A673 (cell line): ENCODE measurements at regions not wholly inside any gene's neighbourhood (a gene's known extent, or its start where the extent isn't known, plus 50 kb on each side); places are given as distances from the start of the nearest gene placed in this dataset.

Source experiments
- CTCF ChIP-seq: fragments of 300-800, 200-600 bp; sonication (generic); conservative IDR thresholded peaks from 2 replicates; pipeline ENCODE4 v1.5.1; 2017; ENCODE audit warnings: low read depth, mild to moderate bottlenecking, antibody characterized with exemption, low read length, moderate library complexity, mixed read lengths
- EZH2 ChIP-seq: fragments of 200-600 bp; sonication (generic); IDR thresholded peaks from 2 replicates; pipeline ENCODE4 v1.6.1; 2017; ENCODE audit warnings: borderline replicate concordance, low read depth, mild to moderate bottlenecking, mixed read lengths, antibody characterized with exemption, low read length; ENCODE audit not compliant: poor library complexity, severe bottlenecking

DNA sequence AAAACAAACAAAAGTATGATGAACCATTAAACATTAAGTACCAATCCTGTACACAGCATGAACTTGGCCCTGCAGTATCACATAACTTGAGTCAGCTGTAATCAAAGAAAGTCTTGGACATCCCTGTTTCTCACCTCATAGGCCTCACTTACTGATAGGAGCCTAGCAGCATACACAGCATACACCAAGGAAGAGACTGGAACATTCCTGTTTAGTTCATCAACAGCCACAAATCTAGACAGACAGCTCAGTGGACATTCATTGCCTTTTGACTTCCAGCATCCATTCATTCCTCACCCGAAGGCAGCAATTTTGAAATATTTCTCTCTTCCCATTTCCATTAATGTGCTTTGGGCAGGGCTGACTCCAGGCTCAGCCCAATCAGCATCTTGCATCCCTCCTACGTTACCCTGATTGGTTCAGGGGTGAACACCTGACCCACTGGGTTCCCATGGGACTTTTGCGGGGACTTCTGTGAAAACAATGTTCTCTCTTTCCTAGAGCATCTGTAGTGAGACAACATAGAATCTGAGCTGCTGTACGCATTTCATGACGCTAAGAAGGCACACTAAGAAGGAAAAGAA, 336.7 kb upstream of the ZFHX3 start:
- TF ChIP-seq CTCF = no peak
- no peak for TF ChIP-seq EZH2
